Upper lobe of left lung (tissue), 6 donors: ENCODE measurements at regions not wholly inside any gene's neighbourhood (a gene's known extent, or its start where the extent isn't known, plus 50 kb on each side); places are given as distances from the start of the nearest gene placed in this dataset.

Source experiments
- ATAC-seq, 2 donors: fragments of 200-7000 bp; cut with Tn5 transposase; one replicate each; pipeline ENCODE4 v1.9.1; 2022; ENCODE audit warnings: mild to moderate bottlenecking in 2 of 2, moderate library complexity in 2 of 2; ENCODE audit not compliant: low FRiP score in 2 of 2
- DNase-seq, 2 donors: peaks; one replicate each; pipeline ENCODE4 v3.0.0-alpha.2; 2019 to 2020
- H3K27ac ChIP-seq, 4 donors: fragments of 200-600 bp; sonication (generic); one replicate each; pipeline ENCODE4 v1.5.1; 2016 to 2019
- H3K27me3 ChIP-seq, 4 donors: fragments of 200-600 bp; sonication (generic); one replicate each; pipeline ENCODE4 v1.5.1; 2017 to 2019
- H3K36me3 ChIP-seq, 4 donors: fragments of 200-600 bp; sonication (generic); one replicate each; pipeline ENCODE4 v1.5.1; 2016 to 2019
- H3K4me1 ChIP-seq, 4 donors: fragments of 200-600 bp; sonication (generic); one replicate each; pipeline ENCODE4 v1.5.1; 2018 to 2019
- H3K4me3 ChIP-seq, 4 donors: fragments of 200-600 bp; sonication (generic); one replicate each; pipeline ENCODE4 v1.5.1; 2017 to 2019; ENCODE audit warnings: mild to moderate bottlenecking in 2 of 4, moderate library complexity in 1 of 4
- H3K9me3 ChIP-seq, 4 donors: fragments of 200-600 bp; sonication (generic); one replicate each; pipeline ENCODE4 v1.5.1; 2018 to 2019
- EP300 ChIP-seq, 4 donors: sonication (generic); formaldehyde crosslinking; IDR thresholded peaks; one replicate each; pipeline ENCODE4 v1.5.1; 2017; ENCODE audit warnings: antibody characterized with exemption in 4 of 4, control low read depth in 2 of 4
- POLR2A ChIP-seq, 4 donors: fragments of 450-650 bp; IDR thresholded peaks; one replicate each; pipeline ENCODE4 v1.5.1; 2016 to 2017; ENCODE audit warnings: antibody characterized with exemption in 4 of 4, mild to moderate bottlenecking in 2 of 4
- POLR2AphosphoS5 ChIP-seq, 2 donors: sonication (generic); formaldehyde crosslinking; IDR thresholded peaks; one replicate each; pipeline ENCODE4 v1.5.1; 2017; ENCODE audit warnings: antibody characterized with exemption in 2 of 2
- WGBS, 2 donors: methylation state at CpG; one replicate each; pipeline ENCODE4 v1.1.5; 2017 to 2018; 5-methylcytosine and 5-hydroxymethylcytosine counted together
- TF ChIP-seq, protein P1 (sequence below), 6 experiments: fragments of 450-650 bp in 4 of 6; fragments of 200-600 bp in 2 of 6; sonication (generic) in 2 of 6; IDR thresholded peaks; one replicate each; pipeline ENCODE4 v1.5.1; 2016 to 2019; ENCODE audit warnings: antibody characterized with exemption in 6 of 6
- donor health status: DM: no; HTN: no; CAD: no; lungs with moderate emphysema.
- donor health status: DM: no; HTN: yes; CAD: no; lungs with severe emphysema.

DNA sequence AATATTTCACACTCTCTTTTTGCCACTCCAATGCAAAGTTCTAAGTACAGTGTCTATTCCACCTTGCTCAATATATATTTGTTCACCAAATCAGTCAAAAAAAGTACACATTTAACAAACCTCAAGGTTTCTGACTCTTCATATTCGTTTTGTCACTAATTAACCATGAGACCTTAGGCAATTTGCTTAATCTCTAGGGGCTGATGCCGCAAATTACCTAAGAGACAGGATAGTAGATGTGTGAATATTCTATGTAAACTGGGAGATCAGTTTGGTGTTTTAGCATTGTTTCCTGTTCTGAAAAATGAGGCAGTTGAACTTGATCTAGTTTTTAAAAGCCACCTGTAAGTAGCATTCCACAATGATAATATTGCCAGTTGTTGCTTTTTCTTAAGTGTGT lies 182.5 kb upstream of the KCNH8 start:
- DNase-seq: no peak
- Histone ChIP-seq H3K9me3 (no peaks in the 10 kb centered on the region), H3K4me1 (no peaks in the 10 kb centered on the region), H3K27me3 (no peaks in the 10 kb centered on the region), H3K36me3 (no peaks in the 10 kb centered on the region), H3K4me3 (no peak overlapping the region), H3K27ac (no peak overlapping the region)
- ATAC-seq: no peak
- TF ChIP-seq POLR2AphosphoS5 (IDR thresholded peaks at IDR 0.05): no peak
- 58 to 76% methylated on average over 2 of the region's 2 CpGs for WGBS, 2 donors

- 83 to 89% methylated on average over 3 of the region's 3 CpGs for WGBS, 2 donors
- no peak overlapping the region for H3K4me3 ChIP-seq
- H3K36me3 ChIP-seq: no peaks in the 10 kb centered on the region
- ATAC-seq (no peak), DNase-seq (no peak)
- no peaks in the 10 kb centered on the region for H3K27me3 ChIP-seq
- no peaks in the 10 kb centered on the region for H3K9me3 ChIP-seq
- no peaks in the 10 kb centered on the region for H3K4me1 ChIP-seq
- no peak overlapping the region for H3K27ac ChIP-seq
- no peak for TF ChIP-seq EP300 (IDR thresholded peaks at IDR 0.05)
- no peak for TF ChIP-seq POLR2AphosphoS5 (IDR thresholded peaks at IDR 0.05)
- no peak for TF ChIP-seq POLR2A (IDR thresholded peaks at IDR 0.05)
- TF ChIP-seq, protein P1, sequence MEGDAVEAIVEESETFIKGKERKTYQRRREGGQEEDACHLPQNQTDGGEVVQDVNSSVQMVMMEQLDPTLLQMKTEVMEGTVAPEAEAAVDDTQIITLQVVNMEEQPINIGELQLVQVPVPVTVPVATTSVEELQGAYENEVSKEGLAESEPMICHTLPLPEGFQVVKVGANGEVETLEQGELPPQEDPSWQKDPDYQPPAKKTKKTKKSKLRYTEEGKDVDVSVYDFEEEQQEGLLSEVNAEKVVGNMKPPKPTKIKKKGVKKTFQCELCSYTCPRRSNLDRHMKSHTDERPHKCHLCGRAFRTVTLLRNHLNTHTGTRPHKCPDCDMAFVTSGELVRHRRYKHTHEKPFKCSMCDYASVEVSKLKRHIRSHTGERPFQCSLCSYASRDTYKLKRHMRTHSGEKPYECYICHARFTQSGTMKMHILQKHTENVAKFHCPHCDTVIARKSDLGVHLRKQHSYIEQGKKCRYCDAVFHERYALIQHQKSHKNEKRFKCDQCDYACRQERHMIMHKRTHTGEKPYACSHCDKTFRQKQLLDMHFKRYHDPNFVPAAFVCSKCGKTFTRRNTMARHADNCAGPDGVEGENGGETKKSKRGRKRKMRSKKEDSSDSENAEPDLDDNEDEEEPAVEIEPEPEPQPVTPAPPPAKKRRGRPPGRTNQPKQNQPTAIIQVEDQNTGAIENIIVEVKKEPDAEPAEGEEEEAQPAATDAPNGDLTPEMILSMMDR (IDR thresholded peaks at IDR 0.05): no peak
Observed at GRCh38 chr3:18964640-18965039, 183.7 kb upstream of the KCNH8 start.

DNA sequence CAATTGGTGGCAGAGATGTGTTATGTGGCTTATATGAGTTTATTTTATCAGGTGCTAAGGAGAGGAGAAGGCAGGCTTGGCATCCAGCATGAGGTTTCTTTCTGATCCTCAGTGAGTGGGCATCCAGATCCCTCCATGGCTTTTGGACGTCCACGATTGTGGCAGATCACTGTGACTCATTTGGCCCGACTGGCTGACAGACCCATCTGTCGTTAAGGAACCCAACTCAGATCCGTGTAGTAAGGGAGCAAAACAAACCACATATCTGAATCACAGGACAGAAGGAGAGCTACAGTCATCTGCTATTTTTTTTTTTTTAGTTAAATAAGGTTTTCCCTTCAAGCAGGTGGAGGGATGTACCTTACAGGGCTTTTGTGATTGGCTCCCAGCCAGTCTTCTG lies 197.0 kb upstream of the KCNH8 start:
- Histone ChIP-seq H3K27ac (no peak overlapping the region), H3K4me1 (no peaks in the 10 kb centered on the region), H3K27me3 (no peaks in the 10 kb centered on the region), H3K4me3 (no peak overlapping the region), H3K9me3 (no peaks in the 10 kb centered on the region), H3K36me3 (no peaks in the 10 kb centered on the region)
- WGBS, 2 donors: 75 to 83% methylated on average over 5 of the region's 5 CpGs
- TF ChIP-seq EP300 (IDR thresholded peaks at IDR 0.05) (no peak), POLR2AphosphoS5 (IDR thresholded peaks at IDR 0.05) (no peak), POLR2A (IDR thresholded peaks at IDR 0.05) (no peak)
- DNase-seq: no peak
- no peak for ATAC-seq

DNA sequence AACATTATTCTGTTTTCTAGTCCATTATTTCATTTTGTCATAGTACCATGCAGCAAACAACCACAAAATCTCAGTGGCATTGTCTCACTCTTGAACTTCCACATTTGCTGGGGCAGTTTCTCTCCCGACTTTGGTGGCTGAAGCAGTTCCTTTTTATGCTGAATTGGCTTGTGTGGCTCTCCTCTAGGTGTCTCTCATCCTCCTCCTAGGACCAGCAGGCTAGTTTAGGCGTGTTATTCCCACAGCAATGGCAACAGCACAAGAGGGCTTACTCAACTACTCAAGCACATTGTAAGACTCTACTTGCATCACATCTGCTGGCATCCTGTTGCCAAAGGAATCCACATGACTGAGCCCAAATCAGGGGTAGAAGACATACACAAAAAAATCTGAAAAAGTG lies 201.8 kb upstream of the KCNH8 start:
- 24 to 35% methylated on average over 2 of the region's 2 CpGs for WGBS, 2 donors
- Histone ChIP-seq H3K27me3 (no peaks in the 10 kb centered on the region), H3K4me3 (no peak overlapping the region), H3K36me3 (no peaks in the 10 kb centered on the region), H3K27ac (no peak overlapping the region), H3K4me1 (no peaks in the 10 kb centered on the region), H3K9me3 (no peaks in the 10 kb centered on the region)
- DNase-seq (no peak), ATAC-seq (peak in 1 of 2 donors; percentile 26)
- TF ChIP-seq POLR2A (IDR thresholded peaks at IDR 0.05) (no peak), POLR2AphosphoS5 (IDR thresholded peaks at IDR 0.05) (no peak), EP300 (IDR thresholded peaks at IDR 0.05) (no peak)
- TF ChIP-seq, protein P1 (IDR thresholded peaks at IDR 0.05): no peak

- Histone ChIP-seq H3K9me3 (no peaks in the 10 kb centered on the region), H3K27me3 (no peaks in the 10 kb centered on the region), H3K36me3 (no peaks in the 10 kb centered on the region), H3K27ac (no peak overlapping the region), H3K4me3 (no peak overlapping the region), H3K4me1 (no peaks in the 10 kb centered on the region)
- DNase-seq (no peak), ATAC-seq (no peak)
- TF ChIP-seq, protein P1 (IDR thresholded peaks at IDR 0.05): no peak
- no peak for TF ChIP-seq EP300 (IDR thresholded peaks at IDR 0.05)
- TF ChIP-seq POLR2AphosphoS5 (IDR thresholded peaks at IDR 0.05): no peak
- no peak for TF ChIP-seq POLR2A (IDR thresholded peaks at IDR 0.05)
Observed at GRCh38 chr3:18937574-18937973, 210.7 kb upstream of the KCNH8 start.

DNA sequence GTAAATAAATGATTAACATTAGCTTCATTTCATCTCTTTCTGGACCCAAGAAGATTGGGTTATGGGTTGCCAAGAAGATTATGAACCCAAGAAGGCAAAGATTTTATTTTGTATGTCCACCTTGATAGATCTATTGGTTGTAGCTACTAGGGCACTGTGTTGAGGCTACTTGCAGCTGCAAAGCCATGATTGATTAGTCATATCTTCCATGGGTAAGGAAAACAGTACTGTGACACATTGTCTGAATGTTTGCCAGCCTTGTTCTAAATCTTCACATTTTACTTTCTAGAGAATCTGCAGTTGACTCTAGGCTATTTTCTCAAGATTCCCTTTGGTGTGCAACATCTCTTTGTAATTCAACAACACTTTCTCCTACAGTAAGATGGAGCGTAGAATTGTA lies 229.2 kb upstream of the KCNH8 start:
- ATAC-seq: no peak
- TF ChIP-seq POLR2AphosphoS5 (IDR thresholded peaks at IDR 0.05): no peak
- no peak for TF ChIP-seq EP300 (IDR thresholded peaks at IDR 0.05)
- TF ChIP-seq POLR2A (IDR thresholded peaks at IDR 0.05): no peak
- TF ChIP-seq, protein P1 (IDR thresholded peaks at IDR 0.05): no peak
- H3K27ac ChIP-seq: no peak overlapping the region
- H3K9me3 ChIP-seq: no peaks in the 10 kb centered on the region
- no peaks in the 10 kb centered on the region for H3K36me3 ChIP-seq
- no peak overlapping the region for H3K4me3 ChIP-seq
- WGBS, 2 donors: 81 to 86% methylated on average over 1 of the region's 1 CpG
- H3K27me3 ChIP-seq: no peaks in the 10 kb centered on the region
- no peak for DNase-seq
- no peaks in the 10 kb centered on the region for H3K4me1 ChIP-seq
